ENCODE measurements at regions not wholly inside any gene's neighbourhood (a gene's known extent, or its start where the extent isn't known, plus 50 kb on each side); places are given as distances from the start of the nearest gene placed in this dataset.

- no peak overlapping the region for H2AK5ac ChIP-seq (ENCODE audit: low read depth, low read length)
- H3K4ac ChIP-seq (replicated peaks; ENCODE audit: insufficient read length, low read depth, low read length): no peak overlapping the region
- no peaks in the 10 kb centered on the region for H3K23me2 ChIP-seq (ENCODE audit: low read depth, low read length)
- no peaks in the 10 kb centered on the region for H4K20me1 ChIP-seq (replicated peaks in 1 of 2; ENCODE audit: control insufficient read depth in 1 of 2, insufficient read depth in 2 of 2, low read length in 2 of 2)
- H3K4me3 ChIP-seq (ENCODE audit: extremely low read depth in 1 of 4, insufficient read depth in 2 of 4, low read depth in 3 of 4, low read length in 4 of 4): no peak overlapping the region
- no peaks in the 10 kb centered on the region for H3K27me3 ChIP-seq (replicated peaks in 1 of 4; ENCODE audit: control insufficient read depth in 3 of 4, extremely low read depth in 1 of 4, insufficient read depth in 3 of 4, low read length in 3 of 4)
- H3K27ac ChIP-seq (ENCODE audit: low read depth, low read length): no peak overlapping the region
- H3K9me3 ChIP-seq (ENCODE audit: insufficient read depth in 2 of 2, low read depth in 1 of 2, low read length in 1 of 2): peaks cover 3 to 5% of the 10 kb centered on the region in 2 experiments; a peak in 1 of 4 replicates
- H3K79me1 ChIP-seq (ENCODE audit: low read depth, low read length): no peaks in the 10 kb centered on the region
- H4K91ac ChIP-seq (replicated peaks; ENCODE audit: insufficient read length, low read length): no peak overlapping the region
- no peak overlapping the region for H2BK20ac ChIP-seq (ENCODE audit: low read length)
- no peak overlapping the region for H4K5ac ChIP-seq (ENCODE audit: insufficient read length, low read depth, low read length)
- no peaks in the 10 kb centered on the region for H3K36me3 ChIP-seq (ENCODE audit: control insufficient read depth in 2 of 4, insufficient read depth in 4 of 4, low read length in 3 of 4)
- H3K9ac ChIP-seq (replicated peaks in 1 of 4; ENCODE audit: extremely low read depth in 1 of 4, low read depth in 3 of 4, low read length in 3 of 4): no peak overlapping the region
- 63% methylated on average over 1 of the region's 1 CpG; no CpG with 5 or more reads in 1 of the 2 experiments for WGBS, 2 experiments (ENCODE audit: extremely low coverage in 1 of 2, insufficient coverage in 1 of 2, insufficient read length in 1 of 2, insufficient replicate concordance in 2 of 2, low coverage in 1 of 2, low lambda C conversion rate in 2 of 2, missing lambda C conversion rate in 1 of 2)
- H3K18ac ChIP-seq (ENCODE audit: extremely low read depth, low read length): no peak overlapping the region
- DNase-seq (ENCODE audit: low read depth in 1 of 2, low spot score in 2 of 2) (no peak), FAIRE-seq (no peak)
- no peak overlapping the region for H2BK12ac ChIP-seq (ENCODE audit: low read depth, low read length)
- H4K8ac ChIP-seq (ENCODE audit: extremely low read depth, insufficient read depth, low read length): no peak overlapping the region
- H3K23ac ChIP-seq (ENCODE audit: insufficient read length): no peak overlapping the region
- H3K56ac ChIP-seq (replicated peaks; ENCODE audit: insufficient read length, low read depth, low read length): no peak overlapping the region
- H2BK120ac ChIP-seq (replicated peaks; ENCODE audit: low read depth, low read length): no peak overlapping the region
- H2BK15ac ChIP-seq (ENCODE audit: low read length): no peak overlapping the region
- H3K79me2 ChIP-seq (ENCODE audit: control insufficient read depth in 1 of 2, insufficient read depth in 2 of 2, low read length in 2 of 2): no peaks in the 10 kb centered on the region
- H3K4me1 ChIP-seq (replicated peaks in 1 of 4; ENCODE audit: control insufficient read depth in 3 of 4, insufficient read depth in 4 of 4, low read length in 3 of 4): peaks cover 0 to 6% (median 0%) of the 10 kb centered on the region in 4 experiments; a peak in 1 of 7 replicates
- ChIA-PET POLR2A (ENCODE audit: partially characterized antibody) (no interaction called here), CTCF (ENCODE audit: partially characterized antibody) (interaction anchor here (1.0 kb wide), 1 partner anchor 244 kb away, joined by 3 read pairs; no protein-coding TSS in a partner anchor)
- no peak overlapping the region for H2AFZ ChIP-seq (ENCODE audit: low read length)
- no peak overlapping the region for H3K4me2 ChIP-seq (ENCODE audit: insufficient read depth in 1 of 2, low read depth in 2 of 2, low read length in 2 of 2)
- H2BK5ac ChIP-seq (ENCODE audit: low read depth, low read length): no peak overlapping the region
- H3K14ac ChIP-seq (ENCODE audit: insufficient read length): no peak overlapping the region
- TF ChIP-seq JUND (IDR thresholded peaks at IDR 0.05; ENCODE audit: low read length) (no peak), POU5F1 (IDR thresholded peaks at IDR 0.05; ENCODE audit: low read depth, low read length) (no peak), CHD2 (IDR thresholded peaks at IDR 0.05; ENCODE audit: low read length) (no peak)
Measured at GRCh38 chr5:62686692-62687091, 108.1 kb downstream of the LRRC70 start.

Measured in H1 (cell line).